HCT116 (cell line): ENCODE measurements at regions not wholly inside any gene's neighbourhood (a gene's known extent, or its start where the extent isn't known, plus 50 kb on each side); places are given as distances from the start of the nearest gene placed in this dataset.

Source experiments
- ATAC-seq: fragments of 200-7000 bp; cut with Tn5 transposase; 2 replicates; pipeline ENCODE4 v1.9.1; 2020; ENCODE audit warnings: mild to moderate bottlenecking, moderate library complexity
- BruUV-seq: library from RNA; stranded (reverse); fragments of 400-500 nt; replicated peaks from 2 replicates; lab custom pipeline; 2021; lab: Mats Ljungman, UMichigan
- CTCF ChIA-PET: fragments of 300-600 bp; sonication (Branson Sonifier 250); formaldehyde crosslinking; loops from one replicate; lab custom pipeline; 2021; ENCODE audit warnings: antibody characterized with exemption; lab: Charles Lee
- POLR2A ChIA-PET: fragments of 300-600, 350-600 bp; sonication (Branson Sonifier 250); formaldehyde crosslinking; loops from one replicate; lab custom pipeline; 2021; ENCODE audit warnings: antibody characterized with exemption; lab: Charles Lee
- RAD21 ChIA-PET, 2 experiments: fragments of 300-600 bp; sonication (Branson Sonifier 250); formaldehyde crosslinking; loops; one replicate each; lab custom pipeline; 2023; ENCODE audit warnings: low total read pairs in 2 of 2; ENCODE audit not compliant: uncharacterized antibody in 2 of 2, unreplicated experiment in 2 of 2, low non-redundant PET in 1 of 2; lab: Charles Lee
- DNase-seq: peaks from one replicate; pipeline ENCODE4 v3.0.0-alpha.2; 2010; ENCODE audit warnings: low read depth, low spot score
- H2AFZ ChIP-seq: fragments of 200-600 bp; shearing (Covaris generic), sonication (generic); 2 replicates; pipeline ENCODE4 v1.6.1; 2017; ENCODE audit warnings: low read depth, mixed run types, mixed read lengths, antibody characterized with exemption, low read length; ENCODE audit not compliant: poor library complexity, severe bottlenecking
- H3K27ac ChIP-seq: 2 replicates; pipeline ENCODE4 v1.5.1; 2012; ENCODE audit warnings: low read depth, low read length
- H3K27me3 ChIP-seq: fragments of 200-600 bp; sonication (generic); 2 replicates; pipeline ENCODE4 v1.6.1; 2016; ENCODE audit warnings: mixed run types, low read length, mixed read lengths; ENCODE audit not compliant: insufficient read depth
- H3K36me3 ChIP-seq, 2 experiments: fragments of 200-500 bp in 1 of 2; fragments of 200-600 bp in 1 of 2; sonication (Bioruptor generic) in 1 of 2; sonication (generic) in 1 of 2; 2 replicates each; pipeline versions ENCODE4 v1.5.1 to v1.6.1; 2014 to 2016; ENCODE audit warnings: low read length in 2 of 2, inconsistent platforms in 1 of 2, mixed read lengths in 1 of 2, mixed run types in 1 of 2; ENCODE audit not compliant: insufficient read depth in 2 of 2, control insufficient read depth in 1 of 2
- H3K4me1 ChIP-seq, 2 experiments: fragments of 200-600 bp in 1 of 2; sonication (generic) in 1 of 2; 2 replicates each; pipeline versions ENCODE4 v1.5.1 to v1.6.1; 2012 to 2017; ENCODE audit warnings: low read length in 2 of 2, inconsistent platforms in 1 of 2, mild to moderate bottlenecking in 1 of 2, mixed read lengths in 1 of 2, mixed run types in 1 of 2, moderate library complexity in 1 of 2; ENCODE audit not compliant: insufficient read depth in 2 of 2, control insufficient read depth in 1 of 2
- H3K4me2 ChIP-seq: fragments of 200-600 bp; sonication (generic); 2 replicates; pipeline ENCODE4 v1.6.1; 2017; ENCODE audit warnings: mixed run types, low read length, mixed read lengths
- H3K4me3 ChIP-seq, 2 experiments: fragments of 200-600 bp in 1 of 2; sonication (generic) in 1 of 2; replicated peaks in 1 of 2; 2 replicates each; pipeline ENCODE4 v1.5.1; 2011 to 2016; ENCODE audit warnings: low read length in 2 of 2, control low read depth in 1 of 2, low read depth in 1 of 2, mild to moderate bottlenecking in 1 of 2, mixed read lengths in 1 of 2, mixed run types in 1 of 2
- H3K79me2 ChIP-seq: fragments of 200-600 bp; sonication (generic); 2 replicates; pipeline ENCODE4 v1.6.1; 2017; ENCODE audit warnings: mild to moderate bottlenecking, mixed run types, low read length, moderate library complexity, mixed read lengths; ENCODE audit not compliant: insufficient read depth
- H3K9ac ChIP-seq: fragments of 200-600 bp; sonication (generic); 2 replicates; pipeline ENCODE4 v1.6.1; 2016; ENCODE audit warnings: low read length, mixed read lengths
- H3K9me2 ChIP-seq: fragments of 200-600 bp; sonication (generic), shearing (Covaris generic); 2 replicates; pipeline ENCODE4 v1.6.1; 2017; ENCODE audit warnings: mixed run types, mild to moderate bottlenecking, moderate library complexity; ENCODE audit not compliant: insufficient read depth
- H3K9me3 ChIP-seq, 2 experiments: fragments of 200-500 bp in 1 of 2; fragments of 200-600 bp in 1 of 2; sonication (Bioruptor generic) in 1 of 2; sonication (generic) in 1 of 2; 2 replicates each; pipeline ENCODE4 v1.6.1; 2014 to 2017; ENCODE audit warnings: low read length in 2 of 2, mixed read lengths in 2 of 2, inconsistent platforms in 1 of 2, low read depth in 1 of 2, mild to moderate bottlenecking in 1 of 2, mixed run types in 1 of 2, moderate library complexity in 1 of 2; ENCODE audit not compliant: control insufficient read depth in 1 of 2, insufficient read depth in 1 of 2
- H4K20me1 ChIP-seq: fragments of 200-600 bp; sonication (generic), shearing (Covaris generic); 2 replicates; pipeline ENCODE4 v1.6.1; 2017; ENCODE audit warnings: mixed run types, mild to moderate bottlenecking, moderate library complexity; ENCODE audit not compliant: insufficient read depth
- CTCF ChIP-seq, 3 experiments: fragments of 200-600 bp in 1 of 3; sonication (generic) in 1 of 3; IDR thresholded peaks in 2 of 3; conservative IDR thresholded peaks in 1 of 3; 2 replicates each; pipeline ENCODE4 v1.5.1; 2012 to 2017; ENCODE audit warnings: low read depth in 2 of 3, low read length in 2 of 3, antibody characterized with exemption in 1 of 3, borderline replicate concordance in 1 of 3, control low read depth in 1 of 3, mild to moderate bottlenecking in 1 of 3, mixed read lengths in 1 of 3, mixed run types in 1 of 3, moderate library complexity in 1 of 3; ENCODE audit not compliant: insufficient read depth in 1 of 3
- EGR1 ChIP-seq: IDR thresholded peaks from 2 replicates; pipeline ENCODE4 v1.6.1; 2012; ENCODE audit warnings: low read depth
- EZH2phosphoT487 ChIP-seq: fragments of 200-600 bp; IDR thresholded peaks from 2 replicates; pipeline ENCODE4 v1.6.1; 2018; ENCODE audit warnings: antibody characterized with exemption, borderline replicate concordance
- JUND ChIP-seq: IDR thresholded peaks from 2 replicates; pipeline ENCODE4 v1.6.1; 2012
- MAX ChIP-seq: IDR thresholded peaks from 2 replicates; pipeline ENCODE4 v1.6.1; 2012
- RAD21 ChIP-seq: IDR thresholded peaks from 2 replicates; pipeline ENCODE4 v1.6.1; 2012; ENCODE audit warnings: low read depth, mild to moderate bottlenecking
- SP1 ChIP-seq: IDR thresholded peaks from 2 replicates; pipeline ENCODE4 v1.6.1; 2012; ENCODE audit warnings: low read depth
- TCF7L2 ChIP-seq: IDR thresholded peaks from 2 replicates; pipeline ENCODE4 v1.7.0; 2011; ENCODE audit warnings: borderline replicate concordance, inconsistent platforms; ENCODE audit not compliant: insufficient read depth, insufficient read length; ENCODE audit errors: extremely low read depth
- YY1 ChIP-seq: IDR thresholded peaks from 2 replicates; pipeline ENCODE4 v1.6.1; 2011; ENCODE audit warnings: low read length, low read depth, moderate library complexity, mild to moderate bottlenecking; ENCODE audit not compliant: insufficient replicate concordance; ENCODE audit errors: extremely low read depth
- ZBTB33 ChIP-seq: IDR thresholded peaks from 2 replicates; pipeline ENCODE4 v1.6.1; 2011; ENCODE audit warnings: mild to moderate bottlenecking, low read length, moderate library complexity; ENCODE audit not compliant: insufficient replicate concordance; ENCODE audit errors: extremely low read depth
- intact Hi-C: fragments of 100-400 bp; cut with micrococcal nuclease; formaldehyde crosslinking; loops from 2 replicates; pipeline ENCODE4 v1.10.0; 2022

- ChIA-PET POLR2A (no interaction called here), CTCF (no interaction called here), RAD21 (no interaction called here)
- intact Hi-C loops, result no loop called here
- Histone ChIP-seq H3K4me2 (no peak overlapping the region), H4K20me1 (no peaks in the 10 kb centered on the region), H3K9me2 (no peaks in the 10 kb centered on the region), H3K27ac (no peak overlapping the region), H3K4me3 (no peak overlapping the region), H3K9ac (no peak overlapping the region), H3K27me3 (no peaks in the 10 kb centered on the region), H3K9me3 (peaks cover 15 to 31% of the 10 kb centered on the region in 2 experiments; a peak in 2 of 4 replicates), H3K36me3 (no peaks in the 10 kb centered on the region), H2AFZ (no peak overlapping the region), H3K4me1 (no peaks in the 10 kb centered on the region), H3K79me2 (no peaks in the 10 kb centered on the region)
- BruUV-seq, result no TSS peak
- DNase-seq, result no peak
- ATAC-seq, result no peak
- TF ChIP-seq MAX, result no peak
- TF ChIP-seq RAD21, result no peak
- no peak for TF ChIP-seq EZH2phosphoT487
- TF ChIP-seq TCF7L2, result no peak
- TF ChIP-seq ZBTB33, result no peak
- no peak for TF ChIP-seq YY1
- no peak for TF ChIP-seq EGR1
- no peak for TF ChIP-seq SP1
- TF ChIP-seq JUND, result no peak
- no peak for TF ChIP-seq CTCF (IDR thresholded peaks at IDR 0.05 in 2 of 3, conservative IDR thresholded peaks at IDR 0.05 in 1 of 3; ENCODE audit: borderline replicate concordance in 1 of 3, insufficient read depth in 1 of 3, low read depth in 2 of 3, low read length in 2 of 3)
Observed at GRCh38 chr9:118017607-118018122, 313.5 kb downstream of the TLR4 start.
